SK-N-SH (cell line): ENCODE measurements at regions not wholly inside any gene's neighbourhood (a gene's known extent, or its start where the extent isn't known, plus 50 kb on each side); places are given as distances from the start of the nearest gene placed in this dataset.
A peak's percentile ranks its signal among the peaks of the same experiment; 100 is the strongest.

Experiments used
- CTCF ChIA-PET: fragments of 300-600, 350-600 bp; formaldehyde crosslinking; extraction: SDS; loops from one replicate; lab custom pipeline; 2021; lab: Yijun Ruan, JAX
- POLR2A ChIA-PET: fragments of 350-600 bp; sonication (Branson Sonifier 250); formaldehyde crosslinking; extraction: SDS; loops from one replicate; lab custom pipeline; 2020; ENCODE audit warnings: antibody characterized with exemption, inconsistent platforms; lab: Yijun Ruan, JAX
- DNase-seq: peaks from one replicate; pipeline ENCODE4 v3.0.0; 2012
- H2AFZ ChIP-seq: fragments of 200-600 bp; sonication (generic); 2 replicates; pipeline ENCODE4 v1.8.1; 2016; ENCODE audit warnings: antibody characterized with exemption, mild to moderate bottlenecking, low read depth
- H3F3A ChIP-seq: fragments of 200-600 bp; sonication (generic); replicated peaks from 2 replicates; pipeline ENCODE3; 2016; ENCODE audit warnings: antibody characterized with exemption, mild to moderate bottlenecking; ENCODE audit not compliant: insufficient read depth
- H3K27ac ChIP-seq, 2 experiments: fragments of 200-500 bp in 1 of 2; fragments of 200-600 bp in 1 of 2; sonication (Bioruptor generic) in 1 of 2; sonication (generic), shearing (Covaris generic) in 1 of 2; 2 replicates each; pipeline versions ENCODE4 v1.5.1 to v1.6.1; 2014 to 2016; ENCODE audit warnings: low read depth in 2 of 2, inconsistent platforms in 1 of 2, low read length in 1 of 2, mild to moderate bottlenecking in 1 of 2, mixed read lengths in 1 of 2
- H3K27me3 ChIP-seq: fragments of 200-600 bp; sonication (generic), shearing (Covaris generic); 2 replicates; pipeline ENCODE4 v1.6.1; 2016; ENCODE audit warnings: mixed run types; ENCODE audit not compliant: insufficient read depth
- H3K36me3 ChIP-seq, 2 experiments: fragments of 200-500 bp in 1 of 2; fragments of 200-600 bp in 1 of 2; sonication (Bioruptor generic) in 1 of 2; sonication (generic) in 1 of 2; replicated peaks in 1 of 2; 2 replicates each; pipeline versions ENCODE3 to v1.5.1; 2014 to 2016; ENCODE audit warnings: low read length in 1 of 2, mild to moderate bottlenecking in 1 of 2; ENCODE audit not compliant: insufficient read depth in 2 of 2, control insufficient read depth in 1 of 2
- H3K4me1 ChIP-seq, 2 experiments: fragments of 200-500 bp in 1 of 2; fragments of 200-600 bp in 1 of 2; sonication (Bioruptor generic) in 1 of 2; sonication (generic), shearing (Covaris generic) in 1 of 2; 2 replicates each; pipeline versions ENCODE4 v1.5.1 to v1.6.1; 2014 to 2016; ENCODE audit warnings: low read depth in 1 of 2, low read length in 1 of 2, mixed run types in 1 of 2; ENCODE audit not compliant: insufficient read depth in 2 of 2, control insufficient read depth in 1 of 2
- H3K4me2 ChIP-seq: fragments of 200-600 bp; sonication (generic), shearing (Covaris generic); 2 replicates; pipeline ENCODE4 v1.6.1; 2017; ENCODE audit warnings: mixed run types
- H3K4me3 ChIP-seq, 2 experiments: fragments of 200-500 bp in 1 of 2; fragments of 200-600 bp in 1 of 2; sonication (Bioruptor generic) in 1 of 2; sonication (generic), shearing (Covaris generic) in 1 of 2; 2 replicates each; pipeline versions ENCODE4 v1.5.1 to v1.8.1; 2014 to 2016; ENCODE audit warnings: low read depth in 2 of 2, inconsistent platforms in 1 of 2, low read length in 1 of 2, mild to moderate bottlenecking in 1 of 2, mixed read lengths in 1 of 2, moderate library complexity in 1 of 2
- H3K79me2 ChIP-seq: fragments of 200-600 bp; sonication (generic); 2 replicates; pipeline ENCODE4 v1.8.1; 2017; ENCODE audit warnings: mild to moderate bottlenecking; ENCODE audit not compliant: insufficient read depth
- H3K9ac ChIP-seq: fragments of 200-600 bp; sonication (generic); 2 replicates; pipeline ENCODE4 v1.6.1; 2017; ENCODE audit warnings: mixed run types
- H3K9me2 ChIP-seq: fragments of 200-600 bp; sonication (generic); 2 replicates; pipeline ENCODE4 v1.6.1; 2017; ENCODE audit warnings: mixed run types
- H3K9me3 ChIP-seq: fragments of 200-600 bp; sonication (generic); 2 replicates; pipeline ENCODE4 v1.6.1; 2017; ENCODE audit warnings: mixed run types, mild to moderate bottlenecking, moderate library complexity
- H4K20me1 ChIP-seq: fragments of 200-600 bp; sonication (generic); 2 replicates; pipeline ENCODE4 v1.6.1; 2017; ENCODE audit warnings: mild to moderate bottlenecking, mixed run types; ENCODE audit not compliant: insufficient read depth
- CTCF ChIP-seq: fragments of 200-600 bp; sonication (generic); IDR thresholded peaks from 2 replicates; pipeline ENCODE4 v1.6.1; 2017; ENCODE audit warnings: antibody characterized with exemption, mild to moderate bottlenecking, moderate library complexity
- EP300 ChIP-seq, 2 experiments: IDR thresholded peaks; 2 replicates each; pipeline versions ENCODE4 v1.4.0 to v1.6.1; 2012; ENCODE audit warnings: borderline replicate concordance in 1 of 2, low read depth in 1 of 2, low read length in 1 of 2
- EZH2phosphoT487 ChIP-seq: fragments of 200-600 bp; sonication (generic); IDR thresholded peaks from 2 replicates; pipeline ENCODE4 v1.6.1; 2017; ENCODE audit warnings: low read depth, mixed run types, mild to moderate bottlenecking, antibody characterized with exemption, moderate library complexity, borderline replicate concordance
- FOSL2 ChIP-seq: IDR thresholded peaks from 2 replicates; pipeline ENCODE4 v1.4.0; 2012; ENCODE audit warnings: low read depth, mild to moderate bottlenecking, moderate library complexity, borderline replicate concordance
- MAX ChIP-seq: IDR thresholded peaks from 2 replicates; pipeline ENCODE4 v1.4.0; 2012; ENCODE audit warnings: low read depth
- MXI1 ChIP-seq: IDR thresholded peaks from 2 replicates; pipeline ENCODE4 v1.6.1; 2012; ENCODE audit warnings: mild to moderate bottlenecking, low read depth, low read length, improper control_type of control experiment
- POLR2AphosphoS5 ChIP-seq: IDR thresholded peaks from 2 replicates; pipeline ENCODE4 v1.6.1; 2012; ENCODE audit warnings: low read depth, low read length
- RAD21 ChIP-seq: IDR thresholded peaks from 2 replicates; pipeline ENCODE4 v1.6.1; 2012; ENCODE audit warnings: mild to moderate bottlenecking, low read length
- REST ChIP-seq: IDR thresholded peaks from 2 replicates; pipeline ENCODE4 v1.6.1; 2012; ENCODE audit warnings: mild to moderate bottlenecking, low read depth, low read length, moderate library complexity
- SMC3 ChIP-seq: IDR thresholded peaks from 2 replicates; pipeline ENCODE4 v1.6.1; 2012; ENCODE audit warnings: low read depth, low read length, improper control_type of control experiment
- USF2 ChIP-seq: fragments of 150-350 bp; IDR thresholded peaks from 2 replicates; pipeline ENCODE4 v1.6.1; 2017; ENCODE audit warnings: antibody characterized with exemption, low read length, low read depth, borderline replicate concordance
- YY1 ChIP-seq: IDR thresholded peaks from 2 replicates; pipeline ENCODE4 v1.4.0; 2012; ENCODE audit warnings: low read depth, mild to moderate bottlenecking
- WGBS: methylation state at CpG from one replicate; pipeline ENCODE4 v1.1.6; 2017; ENCODE audit warnings: low lambda C conversion rate; 5-methylcytosine and 5-hydroxymethylcytosine counted together

GRCh38 chr4:114177628-114178027 lies 198.2 kb upstream of the ARSJ start (continued):
- TF ChIP-seq MAX (no peak), MXI1 (no peak)
- TF ChIP-seq, all 33 proteins: peak for 0

GRCh38 chr4:114178392-114178791 lies 198.9 kb upstream of the ARSJ start:
- Histone ChIP-seq H3K4me3 (no peak overlapping the region), H2AFZ (no peak overlapping the region), H3F3A (no peaks in the 10 kb centered on the region), H3K79me2 (no peaks in the 10 kb centered on the region), H3K36me3 (no peaks in the 10 kb centered on the region), H4K20me1 (no peaks in the 10 kb centered on the region), H3K27me3 (no peaks in the 10 kb centered on the region), H3K4me2 (no peak overlapping the region), H3K9me2 (no peaks in the 10 kb centered on the region), H3K4me1 (no peaks in the 10 kb centered on the region), H3K9me3 (0 out of 2 replicates have a peak, but pooled peaks cover 4% of the 10 kb centered on the region), H3K9ac (no peak overlapping the region), H3K27ac (no peak overlapping the region)
- ChIA-PET POLR2A (no interaction called here), CTCF (no interaction called here)
- 51% methylated on average over 1 of the region's 1 CpG for WGBS
- TF ChIP-seq YY1, result no peak
- DNase-seq, result no peak

GRCh38 chr4:114180481-114180880 lies 201.0 kb upstream of the ARSJ start:
- TF ChIP-seq EZH2phosphoT487 (no peak), USF2 (no peak), CTCF (peak; percentile 60), RAD21 (peak; percentile 50), REST (0 out of 2 replicates have a peak, but pooled peaks have one; percentile 16), YY1 (no peak), FOSL2 (0 out of 2 replicates have a peak, but pooled peaks have one; percentile 15), EP300 (IDR thresholded peaks at IDR 0.05; ENCODE audit: borderline replicate concordance in 1 of 2, low read depth in 1 of 2, low read length in 1 of 2) (no peak), POLR2AphosphoS5 (no peak), SMC3 (peak; percentile 53)
- no peak overlapping the region for H3K4me3 ChIP-seq
- no peaks in the 10 kb centered on the region for H3K27me3 ChIP-seq
- no peaks in the 10 kb centered on the region for H4K20me1 ChIP-seq
- no peaks in the 10 kb centered on the region for H3F3A ChIP-seq
- H2AFZ ChIP-seq, result no peak overlapping the region
- WGBS, result 48% methylated on average over 6 of the region's 6 CpGs
- no peak overlapping the region for H3K27ac ChIP-seq
- POLR2A ChIA-PET, result no interaction called here
- H3K4me1 ChIP-seq, result no peaks in the 10 kb centered on the region
- CTCF ChIA-PET, result interaction anchor here (0.7 to 1.0 kb wide), 2 partner anchors 158 to 785 kb away, joined by 3 to 4 read pairs; no protein-coding TSS in a partner anchor
- 0 out of 2 replicates have a peak, but pooled peaks cover 4% of the 10 kb centered on the region for H3K9me3 ChIP-seq
- H3K9ac ChIP-seq, result no peak overlapping the region
- no peak for DNase-seq
- no peaks in the 10 kb centered on the region for H3K9me2 ChIP-seq
- H3K36me3 ChIP-seq, result no peaks in the 10 kb centered on the region
- H3K79me2 ChIP-seq, result no peaks in the 10 kb centered on the region
- no peak overlapping the region for H3K4me2 ChIP-seq
